Progenitor cell of endocrine pancreas (in vitro differentiated cells): ENCODE measurements at regions not wholly inside any gene's neighbourhood (a gene's known extent, or its start where the extent isn't known, plus 50 kb on each side); places are given as distances from the start of the nearest gene placed in this dataset.

Experiments
- DNase-seq: peaks from one replicate; pipeline ENCODE4 v3.0.0; 2021; ENCODE audit warnings: low spot score; ENCODE audit not compliant: unreplicated experiment
- H3K27ac Mint-ChIP-seq: 2 replicates; pipeline ENCODE4 v1.8.0; 2021; ENCODE audit warnings: mild to moderate bottlenecking, moderate library complexity, mixed read lengths
- H3K27me3 Mint-ChIP-seq: 2 replicates; pipeline ENCODE4 v1.8.0; 2021; ENCODE audit warnings: mixed read lengths
- H3K36me3 Mint-ChIP-seq: 2 replicates; pipeline ENCODE4 v1.8.0; 2022; ENCODE audit warnings: mixed read lengths; ENCODE audit not compliant: insufficient read depth
- H3K4me1 Mint-ChIP-seq: 2 replicates; pipeline ENCODE4 v1.8.0; 2021; ENCODE audit warnings: low read depth, mixed read lengths
- H3K4me3 Mint-ChIP-seq: 2 replicates; pipeline ENCODE4 v1.8.0; 2021; ENCODE audit warnings: low read depth, mild to moderate bottlenecking, moderate library complexity, mixed read lengths
- H3K9me3 Mint-ChIP-seq: 2 replicates; pipeline ENCODE4 v1.8.0; 2021; ENCODE audit warnings: low read depth, mixed read lengths
- TF ChIP-seq, protein P1 (sequence below): fragments of 200-600 bp; sonication (generic); IDR thresholded peaks from one replicate; pipeline ENCODE4 v1.5.0; 2021; ENCODE audit warnings: antibody characterized with exemption, mild to moderate bottlenecking; ENCODE audit not compliant: unreplicated experiment

DNA sequence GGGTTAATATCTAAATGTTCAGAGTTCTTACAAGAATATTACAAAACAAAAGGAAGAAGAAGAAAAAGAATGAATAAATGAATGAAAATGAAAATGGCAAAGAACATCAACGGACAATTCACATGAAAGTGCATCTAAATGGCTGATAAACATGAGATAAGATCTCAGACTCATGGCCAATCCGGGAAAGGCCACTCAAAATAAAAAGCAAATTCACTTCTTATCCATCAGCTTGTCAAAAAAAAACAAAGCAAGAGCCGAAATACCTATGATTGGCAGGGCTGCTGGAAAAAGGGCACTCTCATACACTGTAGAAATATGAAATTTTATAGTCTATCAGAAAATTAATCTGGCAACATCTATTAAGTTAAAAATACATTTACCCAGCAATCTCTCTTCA, 103.6 kb upstream of the EDEM3 start:
- TF ChIP-seq, protein P1, sequence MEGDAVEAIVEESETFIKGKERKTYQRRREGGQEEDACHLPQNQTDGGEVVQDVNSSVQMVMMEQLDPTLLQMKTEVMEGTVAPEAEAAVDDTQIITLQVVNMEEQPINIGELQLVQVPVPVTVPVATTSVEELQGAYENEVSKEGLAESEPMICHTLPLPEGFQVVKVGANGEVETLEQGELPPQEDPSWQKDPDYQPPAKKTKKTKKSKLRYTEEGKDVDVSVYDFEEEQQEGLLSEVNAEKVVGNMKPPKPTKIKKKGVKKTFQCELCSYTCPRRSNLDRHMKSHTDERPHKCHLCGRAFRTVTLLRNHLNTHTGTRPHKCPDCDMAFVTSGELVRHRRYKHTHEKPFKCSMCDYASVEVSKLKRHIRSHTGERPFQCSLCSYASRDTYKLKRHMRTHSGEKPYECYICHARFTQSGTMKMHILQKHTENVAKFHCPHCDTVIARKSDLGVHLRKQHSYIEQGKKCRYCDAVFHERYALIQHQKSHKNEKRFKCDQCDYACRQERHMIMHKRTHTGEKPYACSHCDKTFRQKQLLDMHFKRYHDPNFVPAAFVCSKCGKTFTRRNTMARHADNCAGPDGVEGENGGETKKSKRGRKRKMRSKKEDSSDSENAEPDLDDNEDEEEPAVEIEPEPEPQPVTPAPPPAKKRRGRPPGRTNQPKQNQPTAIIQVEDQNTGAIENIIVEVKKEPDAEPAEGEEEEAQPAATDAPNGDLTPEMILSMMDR: no peak
- Mint-ChIP-seq H3K9me3 (no peaks in the 10 kb centered on the region), H3K4me1 (peaks cover 13% of the 10 kb centered on the region), H3K4me3 (no peak overlapping the region), H3K36me3 (no peaks in the 10 kb centered on the region), H3K27me3 (peaks cover 4% of the 10 kb centered on the region), H3K27ac (no peak overlapping the region)
- DNase-seq: no peak

DNA sequence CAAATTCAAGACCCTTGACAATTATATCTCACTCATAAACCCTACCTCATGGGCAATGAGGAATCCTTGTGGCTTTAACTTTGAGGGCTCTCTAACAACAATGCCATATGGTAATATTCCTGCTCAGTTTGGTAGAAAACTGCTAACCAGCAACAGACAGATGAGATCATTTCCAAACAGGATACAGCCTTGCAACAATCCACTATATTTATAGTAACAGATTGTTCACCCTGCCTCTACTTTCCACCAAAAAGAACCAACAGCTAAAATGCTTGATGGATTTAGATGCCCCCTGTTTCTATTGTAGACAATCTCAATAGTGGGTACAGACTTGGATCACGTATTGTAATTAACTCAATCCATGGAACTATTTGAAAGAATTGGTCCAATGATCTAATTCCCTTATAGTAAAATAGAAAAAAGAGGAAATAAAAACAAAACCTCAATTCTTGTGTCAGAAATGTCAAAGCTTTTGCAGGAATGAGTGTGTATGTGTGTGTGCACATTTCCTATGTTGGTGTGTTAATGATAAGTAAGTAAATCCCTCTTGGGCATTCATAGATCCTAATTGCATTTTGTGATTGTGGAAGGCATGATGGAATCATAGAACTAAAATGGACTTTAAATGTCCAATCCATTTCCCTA, 100.0 kb upstream of the EDEM3 start:
- no peak overlapping the region for H3K27ac Mint-ChIP-seq
- TF ChIP-seq, protein P1: no peak

DNA sequence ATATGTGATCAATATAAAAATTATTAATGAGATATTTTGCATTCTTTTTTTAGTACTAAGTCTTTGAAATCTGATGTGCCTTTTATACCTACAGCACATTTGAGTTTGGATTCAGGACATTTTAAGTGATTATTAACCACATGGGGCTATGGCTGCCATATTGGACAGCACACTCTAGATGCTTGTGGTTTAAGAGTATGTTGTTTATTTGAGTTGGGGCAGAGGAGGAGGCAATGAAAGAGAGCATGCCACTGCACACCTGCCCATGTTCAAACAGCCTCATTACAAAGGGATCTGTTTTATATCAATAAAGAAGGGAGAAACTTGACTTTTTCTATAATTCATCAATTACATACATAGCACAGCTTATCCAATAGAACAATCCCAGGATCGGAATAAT, 99.4 kb upstream of the EDEM3 start:
- H3K9me3 Mint-ChIP-seq: peaks cover 8% of the 10 kb centered on the region
- H3K27me3 Mint-ChIP-seq: no peaks in the 10 kb centered on the region
- H3K4me1 Mint-ChIP-seq: no peaks in the 10 kb centered on the region
- no peak overlapping the region for H3K27ac Mint-ChIP-seq
- H3K4me3 Mint-ChIP-seq: no peak overlapping the region
- TF ChIP-seq, protein P1: no peak
- DNase-seq: no peak
- peaks cover 9% of the 10 kb centered on the region for H3K36me3 Mint-ChIP-seq

More for the DNA sequence above, 100.0 kb upstream of the EDEM3 start:
- H3K27me3 Mint-ChIP-seq: no peaks in the 10 kb centered on the region
- no peaks in the 10 kb centered on the region for H3K4me1 Mint-ChIP-seq
- H3K36me3 Mint-ChIP-seq: peaks cover 9% of the 10 kb centered on the region
- H3K9me3 Mint-ChIP-seq: peaks cover 8% of the 10 kb centered on the region
- DNase-seq: no peak
- H3K4me3 Mint-ChIP-seq: no peak overlapping the region

DNA sequence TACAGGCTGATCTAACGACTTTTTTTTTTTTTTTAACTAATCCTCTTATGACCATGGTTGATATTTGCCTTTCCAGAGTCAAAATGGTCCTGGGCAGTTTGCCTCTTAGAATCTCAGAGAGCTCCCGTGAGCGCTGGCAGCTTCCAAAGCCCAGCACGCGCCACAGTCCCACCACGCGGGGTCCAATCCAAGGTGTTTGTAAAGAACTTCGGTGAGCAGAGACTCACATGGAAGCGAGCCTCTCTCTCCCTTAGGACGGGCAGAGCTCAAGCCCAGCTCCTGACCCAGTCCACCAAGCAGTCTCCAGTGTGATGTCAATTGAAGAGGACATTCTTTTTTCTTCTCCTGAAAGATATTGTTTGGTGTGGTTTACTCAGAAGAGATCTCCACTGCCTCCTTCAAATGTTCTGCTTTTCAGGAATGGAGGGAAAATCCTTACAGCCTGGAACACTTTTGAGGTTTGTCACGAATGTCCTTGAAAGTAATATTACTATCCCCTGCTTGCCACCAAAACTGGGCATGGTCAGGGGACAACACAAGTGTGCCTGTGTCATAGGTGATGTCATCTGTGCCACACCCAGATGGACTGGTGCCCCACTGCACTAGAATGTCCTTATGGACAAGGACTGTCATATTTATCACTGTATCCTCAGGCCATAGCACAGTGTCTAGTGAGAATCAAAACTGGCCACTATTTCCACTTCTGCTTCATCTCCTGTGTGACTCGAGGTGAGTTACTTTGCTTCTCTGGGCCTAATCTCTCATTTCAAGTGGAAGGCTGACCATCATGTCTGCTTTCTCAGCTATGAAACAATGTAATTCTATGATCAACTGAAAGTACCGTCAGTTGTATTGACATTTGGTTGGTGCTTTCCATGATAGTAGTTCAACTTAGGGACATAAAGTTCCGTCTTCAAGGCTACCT, 97.4 kb upstream of the EDEM3 start:
- peaks cover 8% of the 10 kb centered on the region for H3K9me3 Mint-ChIP-seq
- H3K4me3 Mint-ChIP-seq: no peak overlapping the region
- TF ChIP-seq, protein P1: no peak
- no peaks in the 10 kb centered on the region for H3K27me3 Mint-ChIP-seq
- no peaks in the 10 kb centered on the region for H3K4me1 Mint-ChIP-seq
- DNase-seq: no peak
- H3K27ac Mint-ChIP-seq: no peak overlapping the region
- H3K36me3 Mint-ChIP-seq: peaks cover 9% of the 10 kb centered on the region

DNA sequence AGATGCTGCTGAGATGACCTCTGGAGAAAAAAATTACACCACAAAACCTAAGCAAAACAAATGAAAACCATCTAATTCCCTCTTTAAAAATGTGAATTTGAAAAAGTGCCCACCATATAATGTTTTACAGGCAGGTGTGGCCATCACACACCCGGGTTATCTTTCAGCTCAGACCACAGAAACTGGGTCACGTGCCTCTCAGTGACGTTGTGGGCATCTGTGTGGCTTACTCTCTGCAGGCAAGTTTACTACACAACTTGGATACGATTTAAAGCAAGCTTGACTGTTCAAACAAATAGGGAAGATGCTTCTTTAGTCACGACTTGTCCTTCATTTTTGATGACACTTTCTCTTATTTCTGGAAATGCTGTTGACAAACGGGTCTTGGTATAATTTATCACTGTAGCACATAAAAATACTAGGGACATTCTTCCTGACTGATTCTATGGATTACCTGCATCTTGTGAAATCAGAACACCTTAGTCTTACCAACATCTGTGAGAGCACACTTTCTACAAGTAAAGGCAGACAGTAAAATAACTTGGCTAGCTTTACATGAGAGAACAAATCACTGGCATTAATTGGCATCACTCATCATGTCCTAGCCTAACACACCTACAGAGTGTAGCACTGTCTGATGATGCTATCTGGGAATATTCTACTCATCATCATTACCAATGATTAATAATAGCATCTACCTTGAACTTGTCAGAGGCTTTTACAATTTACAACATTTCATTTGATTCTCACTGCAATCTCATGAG, 89.3 kb upstream of the EDEM3 start:
- no peaks in the 10 kb centered on the region for H3K27me3 Mint-ChIP-seq

More for the DNA sequence above, 89.3 kb upstream of the EDEM3 start:
- Mint-ChIP-seq H3K36me3 (peaks cover 6% of the 10 kb centered on the region), H3K4me1 (peaks cover 14% of the 10 kb centered on the region), H3K27ac (peak overlapping the region; percentile 73), H3K4me3 (no peak overlapping the region), H3K9me3 (peaks cover 3% of the 10 kb centered on the region)
- TF ChIP-seq, protein P1: no peak
- no peak for DNase-seq
